ENCODE measurements at regions not wholly inside any gene's neighbourhood (a gene's known extent, or its start where the extent isn't known, plus 50 kb on each side); places are given as distances from the start of the nearest gene placed in this dataset.

- dilution Hi-C loops (cut with HindIII; ENCODE audit: low sequenced_read_pairs, unreplicated experiment) = no loop called here
- TF ChIP-seq MXI1 (IDR thresholded peaks at IDR 0.05; ENCODE audit: borderline replicate concordance, low read depth, low read length) (no peak), NFE2L2 (IDR thresholded peaks at IDR 0.05; ENCODE audit: low read depth, low read length) (no peak), ELK1 (IDR thresholded peaks at IDR 0.05; ENCODE audit: borderline replicate concordance, low read depth, low read length) (no peak), MAFK (IDR thresholded peaks at IDR 0.05; ENCODE audit: low read depth, low read length) (no peak), CHD1 (IDR thresholded peaks at IDR 0.05; ENCODE audit: low read depth, low read length) (no peak), POLR2A (IDR thresholded peaks at IDR 0.05; ENCODE audit: low read depth, low read length) (no peak), RAD21 (IDR thresholded peaks at IDR 0.05; ENCODE audit: low read length) (no peak), SMC3 (IDR thresholded peaks at IDR 0.05; ENCODE audit: low read depth, low read length) (no peak), MAZ (IDR thresholded peaks at IDR 0.05; ENCODE audit: borderline replicate concordance, low read depth, low read length) (no peak), CEBPB (IDR thresholded peaks at IDR 0.05; ENCODE audit: low read depth, low read length) (no peak), RFX5 (IDR thresholded peaks at IDR 0.05; ENCODE audit: low read depth, low read length) (no peak), FOS (IDR thresholded peaks at IDR 0.05; ENCODE audit: low read depth, low read length) (no peak), BHLHE40 (IDR thresholded peaks at IDR 0.05; ENCODE audit: low read depth, low read length) (no peak)
- no peaks in the 10 kb centered on the region for H3K79me1 ChIP-seq (ENCODE audit: low read depth in 1 of 2, low read length in 2 of 2)
These were observed 629.8 kb upstream of the ADARB2 start for GRCh38 chr10:2367083-2367482.

More at GRCh38 chr10:2367083-2367482, 629.8 kb upstream of the ADARB2 start:
- Histone ChIP-seq H3K18ac (ENCODE audit: low read depth, low read length) (no peak overlapping the region), H2AFZ (replicated peaks; ENCODE audit: low read length, poor library complexity) (no peak overlapping the region), H3K9me3 (ENCODE audit: control insufficient read depth, insufficient read depth, low read length) (peaks cover 14% of the 10 kb centered on the region), H2BK5ac (ENCODE audit: low read depth, low read length, poor library complexity, severe bottlenecking) (no peak overlapping the region), H4K91ac (ENCODE audit: insufficient read depth, low read depth, low read length) (no peak overlapping the region), H2BK15ac (ENCODE audit: low read depth, low read length) (no peak overlapping the region), H3K9me1 (ENCODE audit: insufficient read depth, low read length) (no peaks in the 10 kb centered on the region), H2BK20ac (ENCODE audit: low read depth, low read length) (no peak overlapping the region), H4K5ac (ENCODE audit: low read depth, low read length) (no peak overlapping the region), H3K27ac (ENCODE audit: insufficient read depth, low read length) (no peak overlapping the region), H3K27me3 (ENCODE audit: control insufficient read depth, insufficient read depth, low read length) (no peaks in the 10 kb centered on the region), H3K36me3 (ENCODE audit: control insufficient read depth, insufficient read depth, low read length) (no peaks in the 10 kb centered on the region), H2BK120ac (ENCODE audit: low read depth, low read length) (no peak overlapping the region), H3K14ac (replicated peaks; ENCODE audit: low read depth, low read length) (no peak overlapping the region), H3K56ac (ENCODE audit: extremely low read depth, insufficient read depth, low read length) (no peak overlapping the region), H3K4me3 (ENCODE audit: insufficient read depth, low read depth, low read length) (no peak overlapping the region), H3K9ac (ENCODE audit: low read depth, low read length) (no peak overlapping the region), H2AK5ac (ENCODE audit: low read depth, low read length) (no peak overlapping the region), H3K23ac (ENCODE audit: low read depth, low read length) (no peak overlapping the region), H4K20me1 (ENCODE audit: insufficient read depth, low read length) (no peaks in the 10 kb centered on the region), H2AK9ac (replicated peaks; ENCODE audit: low read depth, low read length, poor library complexity) (no peak overlapping the region), H3K4ac (ENCODE audit: low read depth, low read length) (no peak overlapping the region), H3K4me1 (ENCODE audit: control insufficient read depth, insufficient read depth, low read length) (no peaks in the 10 kb centered on the region), H3K4me2 (ENCODE audit: low read depth, low read length) (no peak overlapping the region), H4K8ac (ENCODE audit: low read depth in 2 of 2, low read length in 2 of 2) (no peak overlapping the region)
- ChIA-PET POLR2A (ENCODE audit: unreplicated experiment) (no interaction called here), CTCF (no interaction called here)
- BruUV-seq (replicated peaks) = no TSS peak
- DNase-seq = no peak
- in situ Hi-C loops (cut with MboI; ENCODE audit: low sequenced_read_pairs) = no loop called here
- intact Hi-C loops (cut with micrococcal nuclease) = no loop called here
- no CpG with 5 or more reads among the region's 5 CpGs for WGBS, 2 experiments (ENCODE audit: extremely low coverage in 2 of 2, insufficient read length in 1 of 2)
- no peak for ATAC-seq (ENCODE audit: low read depth)
